HUES48 (cell line): ENCODE measurements at regions not wholly inside any gene's neighbourhood (a gene's known extent, or its start where the extent isn't known, plus 50 kb on each side); places are given as distances from the start of the nearest gene placed in this dataset.
A peak's percentile ranks its signal among the peaks of the same experiment; 100 is the strongest.

Experiments used
- H3K27ac ChIP-seq: one replicate; pipeline ENCODE4 v1.7.0; 2013; ENCODE audit warnings: low read depth, low read length, inconsistent platforms
- H3K27me3 ChIP-seq: 2 replicates; pipeline ENCODE4 v1.6.1; 2013; ENCODE audit warnings: mild to moderate bottlenecking, low read length; ENCODE audit not compliant: control insufficient read depth, insufficient read depth
- H3K36me3 ChIP-seq: 2 replicates; pipeline ENCODE4 v1.6.1; 2013; ENCODE audit warnings: low read length; ENCODE audit not compliant: control insufficient read depth, insufficient read depth
- H3K4me1 ChIP-seq: 2 replicates; pipeline ENCODE4 v1.6.1; 2013; ENCODE audit warnings: mild to moderate bottlenecking, low read length; ENCODE audit not compliant: control insufficient read depth, insufficient read depth
- H3K4me3 ChIP-seq: 2 replicates; pipeline ENCODE4 v1.5.1; 2013; ENCODE audit warnings: mild to moderate bottlenecking, low read depth, low read length
- H3K9ac ChIP-seq: 2 replicates; pipeline ENCODE4 v1.6.1; 2013; ENCODE audit warnings: mild to moderate bottlenecking, low read depth, low read length, moderate library complexity
- H3K9me3 ChIP-seq: 2 replicates; pipeline ENCODE4 v1.6.1; 2013; ENCODE audit warnings: low read length; ENCODE audit not compliant: control insufficient read depth, insufficient read depth

- Histone ChIP-seq H3K4me3 (no peak overlapping the region), H3K27me3 (no peaks in the 10 kb centered on the region)
These were observed 244.3 kb downstream of the CSNK1G3 start for GRCh38 chr5:123756318-123756665.

GRCh38 chr5:123755653-123756317 is 243.8 kb downstream of the CSNK1G3 start:
- peaks cover 22% of the 10 kb centered on the region for H3K4me1 ChIP-seq

More at GRCh38 chr5:123756318-123756665, 244.3 kb downstream of the CSNK1G3 start:
- H3K27ac ChIP-seq: no peak overlapping the region
- no peak overlapping the region for H3K9ac ChIP-seq
- peaks cover 22% of the 10 kb centered on the region for H3K4me1 ChIP-seq
- H3K9me3 ChIP-seq: peaks cover 7% of the 10 kb centered on the region; the same call in 1 of the 2 replicates
- H3K36me3 ChIP-seq: no peaks in the 10 kb centered on the region

GRCh38 chr5:123754908-123755307 is 242.9 kb downstream of the CSNK1G3 start:
- H3K4me1 ChIP-seq: peaks cover 22% of the 10 kb centered on the region
- no peaks in the 10 kb centered on the region for H3K27me3 ChIP-seq
- no peaks in the 10 kb centered on the region for H3K36me3 ChIP-seq
- H3K9ac ChIP-seq: no peak overlapping the region
- peaks cover 7% of the 10 kb centered on the region; the same call in 1 of the 2 replicates for H3K9me3 ChIP-seq
- no peak overlapping the region for H3K27ac ChIP-seq
- no peak overlapping the region for H3K4me3 ChIP-seq

More at GRCh38 chr5:123755653-123756317, 243.8 kb downstream of the CSNK1G3 start:
- Histone ChIP-seq H3K27me3 (no peaks in the 10 kb centered on the region), H3K9me3 (peaks cover 7% of the 10 kb centered on the region; the same call in 1 of the 2 replicates), H3K9ac (no peak overlapping the region), H3K27ac (no peak overlapping the region), H3K36me3 (no peaks in the 10 kb centered on the region), H3K4me3 (no peak overlapping the region)

DNA sequence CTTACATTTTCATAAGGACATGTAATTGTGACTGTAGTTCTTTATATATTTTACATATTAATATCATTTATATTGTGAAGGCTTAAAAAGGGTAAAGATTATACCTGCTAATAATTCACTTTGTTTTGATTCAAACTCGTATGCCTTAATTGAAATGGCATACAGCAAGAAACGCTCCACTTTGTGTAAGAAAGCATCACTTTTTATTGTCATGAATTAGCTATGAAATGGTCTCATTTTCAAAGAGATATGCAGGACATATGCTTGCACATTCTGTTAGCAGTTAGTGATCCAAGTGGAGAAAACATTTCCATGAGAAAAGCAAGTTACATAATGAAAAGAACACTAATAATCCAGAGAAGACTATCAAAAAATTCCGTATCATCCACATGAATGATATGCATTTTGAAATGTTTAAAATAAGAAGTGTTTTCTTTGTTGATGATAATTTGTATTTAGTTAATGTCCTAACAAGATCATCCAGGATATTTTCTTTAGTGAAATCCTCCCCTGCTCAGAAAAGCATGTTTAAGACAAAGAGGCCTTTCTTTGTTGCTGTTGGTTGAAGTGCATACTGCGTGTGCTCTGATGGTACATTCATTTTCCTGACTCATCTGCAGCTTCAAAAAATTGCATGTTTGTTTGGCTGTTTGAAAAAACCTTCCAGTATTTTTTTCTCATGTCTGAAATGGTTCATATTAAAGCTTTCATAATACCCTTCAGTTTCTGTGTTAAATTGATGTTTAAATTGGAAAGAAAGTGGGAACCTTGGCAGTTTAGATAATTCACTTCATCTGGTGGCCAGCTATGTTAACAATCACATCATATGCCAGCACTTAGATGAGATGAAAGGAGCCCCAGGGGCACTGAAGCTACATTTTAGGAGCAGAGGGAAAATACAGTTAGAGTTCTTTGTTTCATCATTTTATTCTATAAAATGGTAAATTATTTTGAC is 242.2 kb downstream of the CSNK1G3 start:
- Histone ChIP-seq H3K9ac (no peak overlapping the region), H3K4me1 (peaks cover 22% of the 10 kb centered on the region), H3K4me3 (no peak overlapping the region), H3K27ac (peak overlapping the region; percentile 0), H3K36me3 (no peaks in the 10 kb centered on the region), H3K27me3 (no peaks in the 10 kb centered on the region), H3K9me3 (peaks cover 2% of the 10 kb centered on the region; the same call in 1 of the 2 replicates)

DNA sequence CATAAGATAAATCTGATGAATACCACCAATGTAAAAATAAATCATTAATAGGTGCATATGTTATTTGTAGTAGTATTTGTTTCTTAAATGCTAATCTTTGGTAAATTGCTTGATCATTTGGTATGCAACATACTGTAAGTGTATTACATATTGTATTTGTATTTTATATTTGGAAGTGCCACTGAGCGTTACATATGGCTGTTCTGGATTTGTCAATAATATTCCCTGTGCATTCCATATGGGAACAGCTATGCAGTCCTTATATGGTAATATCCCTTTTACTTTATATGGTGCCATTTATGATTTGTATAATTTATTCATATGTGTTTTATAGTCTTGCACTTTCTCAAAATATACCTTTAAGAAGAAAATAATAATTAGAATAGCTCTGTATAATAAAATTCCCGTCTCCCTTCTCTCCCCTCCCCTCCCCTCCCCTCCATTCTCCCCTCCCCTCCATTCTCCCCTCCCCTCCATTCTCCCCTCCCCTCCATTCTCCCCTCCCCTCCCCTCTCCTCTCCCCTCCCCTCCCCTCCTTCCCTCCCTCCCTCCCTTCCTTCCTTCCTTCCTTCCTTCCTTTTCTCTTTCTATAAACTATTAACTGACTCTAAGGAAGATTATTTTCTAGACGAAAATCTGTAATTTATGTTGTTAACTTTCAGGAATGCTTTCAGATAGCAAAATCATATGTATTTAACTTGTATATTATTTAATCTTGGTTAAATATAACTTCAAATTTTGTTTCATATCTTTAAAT is 241.4 kb downstream of the CSNK1G3 start:
- Histone ChIP-seq H3K27me3 (no peaks in the 10 kb centered on the region), H3K36me3 (no peaks in the 10 kb centered on the region), H3K4me3 (no peak overlapping the region), H3K9me3 (no peaks in the 10 kb centered on the region), H3K27ac (no peak overlapping the region), H3K9ac (no peak overlapping the region), H3K4me1 (peaks cover 22% of the 10 kb centered on the region)

GRCh38 chr5:123752552-123753179 is 240.7 kb downstream of the CSNK1G3 start:
- Histone ChIP-seq H3K9me3 (no peaks in the 10 kb centered on the region), H3K27me3 (no peaks in the 10 kb centered on the region), H3K9ac (no peak overlapping the region), H3K27ac (no peak overlapping the region), H3K4me1 (peaks cover 22% of the 10 kb centered on the region), H3K4me3 (no peak overlapping the region), H3K36me3 (no peaks in the 10 kb centered on the region)

GRCh38 chr5:123751670-123752069 is 239.7 kb downstream of the CSNK1G3 start:
- H3K9me3 ChIP-seq: no peaks in the 10 kb centered on the region
- H3K27ac ChIP-seq: no peak overlapping the region
- H3K36me3 ChIP-seq: no peaks in the 10 kb centered on the region
- H3K27me3 ChIP-seq: no peaks in the 10 kb centered on the region
- H3K4me3 ChIP-seq: no peak overlapping the region
- peaks cover 22% of the 10 kb centered on the region for H3K4me1 ChIP-seq
- no peak overlapping the region for H3K9ac ChIP-seq

GRCh38 chr5:123748239-123748638 is 236.3 kb downstream of the CSNK1G3 start:
- Histone ChIP-seq H3K9me3 (no peaks in the 10 kb centered on the region), H3K4me1 (peaks cover 11% of the 10 kb centered on the region), H3K9ac (no peak overlapping the region), H3K36me3 (no peaks in the 10 kb centered on the region), H3K27me3 (no peaks in the 10 kb centered on the region), H3K27ac (no peak overlapping the region), H3K4me3 (no peak overlapping the region)

- Histone ChIP-seq H3K4me3 (no peak overlapping the region), H3K36me3 (no peaks in the 10 kb centered on the region), H3K27ac (no peak overlapping the region), H3K9me3 (no peaks in the 10 kb centered on the region), H3K4me1 (peaks cover 11% of the 10 kb centered on the region), H3K27me3 (no peaks in the 10 kb centered on the region), H3K9ac (no peak overlapping the region)
These were observed 234.8 kb downstream of the CSNK1G3 start for GRCh38 chr5:123746683-123747360.

- H3K4me1 ChIP-seq: peaks cover 11% of the 10 kb centered on the region
- H3K4me3 ChIP-seq: no peak overlapping the region
- H3K36me3 ChIP-seq: no peaks in the 10 kb centered on the region
- H3K27ac ChIP-seq: no peak overlapping the region
- H3K9ac ChIP-seq: no peak overlapping the region
- no peaks in the 10 kb centered on the region for H3K9me3 ChIP-seq
- H3K27me3 ChIP-seq: no peaks in the 10 kb centered on the region
These were observed 232.1 kb downstream of the CSNK1G3 start for GRCh38 chr5:123743990-123744583.
